Myocyte (in vitro differentiated cells): ENCODE measurements at regions not wholly inside any gene's neighbourhood (a gene's known extent, or its start where the extent isn't known, plus 50 kb on each side); places are given as distances from the start of the nearest gene placed in this dataset.

ENCODE experiments used
- DNase-seq: peaks from one replicate; pipeline ENCODE4 v3.0.0-alpha.2; 2012; ENCODE audit warnings: low read depth

DNA sequence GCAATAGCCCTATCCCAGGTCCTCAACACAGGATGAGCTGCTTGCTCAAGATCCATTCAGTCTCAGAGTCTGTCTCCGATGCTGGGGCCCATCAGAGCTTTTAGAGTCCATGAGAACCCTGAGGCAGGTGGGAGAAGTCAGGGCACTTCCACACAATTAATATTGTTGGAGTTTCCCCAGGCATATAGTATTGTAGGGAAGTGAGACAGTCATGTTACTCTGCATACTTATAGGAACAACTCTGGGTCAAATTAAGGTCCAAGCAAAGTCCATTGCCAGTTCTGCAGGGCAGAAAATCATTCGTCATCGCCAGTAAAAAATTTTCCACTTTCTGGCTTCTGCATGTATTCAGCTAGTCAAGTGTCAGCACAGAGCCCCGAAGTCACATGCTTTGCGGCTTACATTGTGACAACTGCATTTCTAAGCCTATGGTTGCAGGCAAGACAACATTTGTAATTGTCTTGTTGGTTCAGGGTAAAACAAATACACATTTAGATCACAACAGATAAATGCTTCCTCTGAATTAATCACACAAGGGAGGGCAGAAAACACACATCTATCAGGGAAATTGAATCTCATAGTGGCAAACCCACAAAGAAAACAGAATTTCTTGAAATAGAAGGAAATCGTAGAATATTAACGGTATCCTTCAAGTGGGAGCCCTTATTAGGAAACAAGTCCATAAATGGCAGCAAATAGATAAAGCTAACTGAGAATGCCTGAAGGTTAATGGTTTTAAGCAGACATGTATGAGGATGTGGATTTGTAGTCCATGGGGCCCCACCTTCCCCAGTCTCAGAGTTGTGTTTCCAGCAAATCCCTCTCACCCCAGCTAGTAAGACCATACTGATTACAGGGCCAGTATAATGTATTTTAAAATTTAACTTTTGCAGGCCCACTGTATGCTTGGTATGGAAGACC is 412.1 kb upstream of the RASGEF1B start:
- no peak for DNase-seq

DNA sequence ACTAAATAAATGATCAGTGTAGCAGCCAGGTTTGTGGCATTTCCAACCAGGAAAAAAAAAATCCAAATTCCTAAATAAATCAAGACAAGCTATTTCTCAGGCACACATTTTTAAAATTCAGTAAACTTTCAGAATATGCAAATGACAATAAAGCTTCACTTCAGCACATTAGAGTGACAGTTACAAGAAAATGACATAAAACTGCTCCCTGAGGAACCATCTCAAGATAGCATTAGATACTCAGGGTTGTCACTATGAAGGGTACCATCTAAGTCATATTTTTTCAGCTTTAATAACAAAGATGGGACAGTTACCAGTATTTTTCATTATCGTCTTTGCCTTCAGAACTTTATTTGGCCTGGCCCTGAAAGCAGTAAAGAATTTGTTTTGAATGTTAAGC is 411.3 kb upstream of the RASGEF1B start:
- no peak for DNase-seq

DNA sequence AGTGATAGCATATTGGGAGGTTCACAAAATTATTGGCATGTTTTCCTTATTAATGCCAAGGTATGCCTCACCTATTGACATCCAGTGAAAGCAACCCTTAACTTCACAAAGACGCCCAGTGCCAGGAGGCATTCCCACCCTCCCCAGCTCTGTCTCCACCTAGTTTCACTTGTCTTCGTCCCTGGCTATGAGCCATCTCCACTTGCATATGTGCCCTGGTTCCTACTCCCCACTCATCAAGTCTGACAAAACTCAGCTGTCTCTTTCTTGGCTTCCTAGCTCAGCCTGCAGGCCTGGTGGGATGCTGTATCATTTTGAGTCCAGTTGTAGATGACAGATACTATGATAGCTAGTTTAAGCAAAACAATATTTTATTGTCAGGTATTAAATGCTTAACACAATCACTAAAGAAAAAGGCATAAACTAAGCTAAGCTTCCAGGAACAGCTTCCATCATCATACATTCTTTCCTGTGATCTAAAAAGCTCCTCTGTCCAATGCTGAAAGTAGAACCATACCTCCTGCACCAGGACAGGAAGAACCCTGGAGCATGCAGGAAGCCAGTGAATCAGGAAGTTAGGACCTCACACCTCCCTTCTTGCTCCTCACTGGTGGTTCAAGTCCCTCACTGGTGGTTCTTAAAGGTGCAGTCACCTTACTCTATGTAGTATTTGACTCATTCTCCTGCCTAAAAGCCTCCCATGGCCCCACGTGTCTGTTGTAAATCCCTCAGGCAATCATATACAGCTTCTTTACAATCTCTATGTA is 410.3 kb upstream of the RASGEF1B start:
- DNase-seq, result no peak

DNA sequence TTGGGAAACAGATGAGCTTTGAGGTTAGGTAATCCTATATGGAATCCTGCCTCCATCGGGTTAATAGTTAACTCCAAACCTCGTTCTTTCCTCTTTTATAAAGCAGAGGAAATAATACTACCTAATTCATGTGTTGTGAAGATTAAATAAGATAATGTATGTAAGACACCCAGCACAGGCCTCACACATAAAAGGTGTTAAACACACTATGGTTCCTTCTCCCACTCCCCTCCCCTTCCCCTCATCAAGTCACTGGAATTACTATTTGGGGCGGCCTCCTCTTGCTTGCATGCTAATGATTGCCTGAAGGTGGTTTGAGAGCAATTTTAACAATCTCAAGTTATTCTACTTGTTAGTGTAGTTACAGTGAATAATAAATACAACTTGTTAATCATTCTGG is 404.4 kb upstream of the RASGEF1B start:
- DNase-seq, result no peak

DNA sequence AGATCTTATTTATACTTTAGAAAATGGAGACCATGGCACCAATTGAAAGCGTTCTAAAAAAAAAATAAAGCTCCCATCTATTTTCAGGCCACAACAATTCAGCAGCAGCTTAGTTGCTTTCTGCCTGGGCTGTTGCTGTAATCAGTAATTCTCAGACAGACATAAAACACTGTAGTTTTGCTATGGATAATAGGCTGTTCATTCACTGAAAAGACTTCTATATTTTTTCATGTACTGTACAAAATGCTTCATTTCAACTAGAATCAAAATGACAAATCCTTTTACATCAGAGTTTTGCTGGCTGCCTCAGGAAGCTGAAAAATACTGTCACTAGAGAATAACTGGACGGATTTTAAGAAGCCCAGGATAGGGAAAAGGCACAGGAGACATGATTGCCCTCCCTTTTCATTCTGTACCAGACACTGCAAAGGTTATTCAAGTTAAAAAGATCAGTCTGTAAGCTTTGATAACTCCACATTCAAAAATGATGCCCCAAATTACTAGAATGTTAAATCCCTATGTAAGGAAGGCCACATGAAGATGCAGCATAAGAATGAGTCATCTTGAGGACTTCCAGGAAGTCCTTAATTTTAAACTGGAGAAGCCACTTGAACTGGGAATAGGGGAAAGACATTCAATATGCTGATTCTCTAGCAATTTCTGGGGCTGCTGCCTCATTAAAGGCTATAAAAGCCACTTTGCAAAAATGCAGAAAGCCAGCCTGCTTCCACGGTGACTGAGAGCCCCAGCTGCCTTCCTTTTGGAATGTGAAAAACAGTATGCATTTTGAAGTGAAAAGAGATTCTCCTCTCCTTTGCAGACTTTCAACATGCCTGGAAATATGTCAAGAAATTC is 403.2 kb upstream of the RASGEF1B start:
- no peak for DNase-seq

DNA sequence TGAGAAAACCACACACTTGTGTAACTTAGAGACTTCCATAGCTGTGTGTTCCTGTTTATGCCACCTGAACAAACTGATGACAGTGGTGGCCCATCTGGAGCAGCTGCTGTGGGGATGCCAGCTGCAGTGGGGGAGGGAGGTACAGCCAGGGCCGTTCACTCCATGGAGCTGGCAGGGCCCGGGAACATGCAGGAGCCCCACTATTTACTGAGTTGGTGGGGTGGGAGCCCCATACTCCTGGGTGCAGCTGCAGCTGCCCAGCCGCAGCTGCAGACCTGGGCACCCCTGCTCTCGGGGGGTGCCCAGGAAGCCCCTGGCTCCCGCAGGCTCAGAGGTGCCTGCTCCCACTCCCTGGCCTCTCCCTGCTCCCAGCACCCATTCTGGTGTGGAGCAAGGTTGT is 398.6 kb upstream of the RASGEF1B start:
- DNase-seq, result no peak

DNA sequence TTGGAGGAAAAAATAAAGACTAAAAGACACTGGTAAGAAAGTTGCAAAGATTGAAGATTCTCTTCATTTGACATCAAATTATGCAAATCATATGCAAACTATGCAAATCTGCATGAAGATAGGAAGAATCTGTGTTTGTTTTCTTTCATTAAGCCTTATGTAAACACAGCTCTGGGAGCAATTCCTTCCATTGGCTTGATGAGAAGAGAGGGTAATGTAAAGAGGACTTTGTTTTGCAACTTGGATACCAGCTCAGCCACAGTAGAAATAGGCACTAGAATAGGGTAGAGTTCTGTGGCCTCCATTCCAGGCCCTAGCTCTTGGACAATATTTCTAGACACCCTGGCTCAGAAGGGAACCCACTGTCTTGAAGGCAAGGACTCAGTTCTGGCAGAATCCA is 388.4 kb upstream of the RASGEF1B start:
- no peak for DNase-seq

DNA sequence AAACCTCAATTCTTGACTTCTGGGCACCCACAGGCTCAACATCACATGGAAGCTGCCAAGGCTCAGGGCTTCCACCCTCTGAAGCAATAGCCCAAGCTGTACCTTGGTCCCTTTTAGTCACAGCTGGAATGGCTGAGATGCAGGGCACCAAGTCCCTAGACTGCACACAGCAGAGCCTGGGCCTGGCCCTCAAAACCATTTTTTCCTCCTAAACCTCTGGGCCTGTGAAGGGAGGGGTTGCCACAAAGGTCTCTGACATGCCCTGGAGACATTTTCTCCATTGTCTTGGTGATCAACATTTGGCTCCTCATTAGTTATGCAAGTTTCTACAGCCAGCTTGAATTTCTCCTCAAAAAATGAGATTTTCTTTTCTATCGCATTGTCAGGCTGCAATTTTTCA is 382.7 kb upstream of the RASGEF1B start:
- DNase-seq, result no peak

DNA sequence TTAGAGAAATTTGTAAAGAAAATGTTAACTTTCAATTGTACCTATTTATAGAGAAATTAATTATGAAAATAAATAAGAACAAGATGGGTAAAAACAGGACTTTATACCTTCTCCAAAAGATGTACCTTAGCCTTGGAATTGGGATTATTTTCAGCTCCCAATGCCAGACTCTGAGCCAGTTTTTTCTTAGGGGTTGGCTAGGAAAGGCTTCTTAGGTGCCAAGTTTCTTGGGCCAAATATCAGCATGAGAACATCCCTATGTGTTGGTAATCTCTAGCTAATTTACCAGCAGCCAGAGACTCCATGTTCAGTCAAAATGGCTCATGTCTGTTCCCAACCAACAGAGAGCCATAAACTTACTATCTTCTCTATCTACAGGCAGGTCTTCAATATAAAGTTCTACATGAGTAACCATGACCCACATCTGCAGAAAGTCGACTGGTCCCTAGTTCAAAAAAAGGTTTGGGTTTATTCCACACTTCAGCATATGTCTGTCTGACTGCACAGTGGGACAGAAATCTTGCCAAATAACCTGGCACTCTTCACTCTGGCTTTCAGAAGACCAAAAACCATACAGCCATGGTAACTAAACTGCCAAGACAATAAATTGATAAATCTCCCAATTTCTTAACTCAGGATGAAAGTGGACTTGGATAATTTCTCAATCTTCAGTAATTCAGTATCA is 380.5 kb upstream of the RASGEF1B start:
- no peak for DNase-seq

DNA sequence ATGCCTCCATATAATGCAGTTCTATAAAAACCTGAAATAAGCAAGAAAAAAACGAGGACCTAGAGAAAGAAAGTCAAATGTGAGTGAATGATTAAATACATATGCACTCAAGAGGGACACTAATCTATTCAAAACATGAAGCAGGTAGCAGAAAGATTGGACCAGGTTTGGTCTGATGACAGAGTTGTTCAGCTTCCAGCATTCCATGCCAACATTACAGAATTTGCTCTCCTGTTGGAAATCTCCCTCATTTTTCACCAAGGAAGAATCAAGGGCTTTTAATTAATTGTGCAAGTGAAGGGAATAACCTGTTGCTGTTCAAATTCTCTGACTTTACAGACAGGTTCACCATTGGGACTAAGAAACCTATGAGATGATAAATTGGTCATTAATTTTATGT is 379.0 kb upstream of the RASGEF1B start:
- DNase-seq, result no peak

DNA sequence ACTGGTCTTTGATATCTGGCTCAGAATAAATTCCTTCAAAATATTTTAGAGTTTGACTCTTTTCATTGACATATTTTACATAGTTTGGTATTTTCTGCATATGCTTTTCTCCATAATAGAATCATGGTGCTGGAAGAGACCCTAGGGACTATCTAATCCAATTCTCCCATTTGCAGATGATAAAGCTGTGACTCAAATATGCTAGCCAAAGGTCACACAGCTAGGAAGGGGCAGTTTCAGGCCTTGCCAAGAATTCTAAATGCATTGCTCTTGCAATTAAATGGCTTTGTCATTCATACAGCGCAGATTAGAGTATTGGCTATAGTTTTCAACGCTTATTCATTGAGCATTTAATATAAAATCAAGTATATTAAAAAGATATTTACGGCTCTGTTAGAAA is 374.1 kb upstream of the RASGEF1B start:
- DNase-seq, result no peak

DNA sequence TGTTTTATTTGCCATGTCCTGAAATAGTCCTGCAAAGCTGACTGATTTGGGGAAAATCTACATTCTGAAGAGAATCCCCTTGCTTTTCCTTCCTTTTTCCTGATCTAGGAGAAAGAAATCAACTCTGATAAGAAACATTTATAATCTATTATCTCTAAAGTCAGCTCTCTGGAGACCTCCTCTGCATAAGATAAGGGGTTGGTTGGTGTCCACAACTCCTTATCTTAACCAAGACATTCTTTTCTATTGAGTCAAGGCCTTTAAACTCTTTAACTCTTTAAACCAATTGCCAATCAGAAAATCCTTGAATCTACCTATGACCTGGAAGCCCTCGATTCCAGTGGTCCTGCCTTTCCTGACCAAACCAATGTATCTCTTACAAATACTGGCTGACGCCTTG is 373.6 kb upstream of the RASGEF1B start:
- no peak for DNase-seq

DNA sequence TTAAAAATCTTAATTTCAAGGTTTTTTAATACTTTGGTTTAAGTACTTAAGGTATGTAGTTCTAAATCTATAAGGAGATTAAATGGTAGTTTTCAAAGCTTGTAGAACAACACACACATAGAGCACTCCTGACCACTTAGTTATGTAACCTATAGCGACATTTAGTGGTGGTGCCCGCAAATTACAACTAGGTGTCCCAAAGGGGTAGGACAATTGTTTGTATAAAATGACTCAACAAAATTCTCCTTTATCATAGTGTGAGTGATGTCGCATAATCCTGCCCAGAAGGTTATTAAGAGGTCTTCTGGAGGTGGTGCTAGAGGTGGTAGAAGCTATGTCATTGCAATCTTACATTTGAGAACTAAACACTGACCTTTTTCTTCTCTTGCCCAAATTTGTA is 373.0 kb upstream of the RASGEF1B start:
- peak; percentile 52 for DNase-seq

DNA sequence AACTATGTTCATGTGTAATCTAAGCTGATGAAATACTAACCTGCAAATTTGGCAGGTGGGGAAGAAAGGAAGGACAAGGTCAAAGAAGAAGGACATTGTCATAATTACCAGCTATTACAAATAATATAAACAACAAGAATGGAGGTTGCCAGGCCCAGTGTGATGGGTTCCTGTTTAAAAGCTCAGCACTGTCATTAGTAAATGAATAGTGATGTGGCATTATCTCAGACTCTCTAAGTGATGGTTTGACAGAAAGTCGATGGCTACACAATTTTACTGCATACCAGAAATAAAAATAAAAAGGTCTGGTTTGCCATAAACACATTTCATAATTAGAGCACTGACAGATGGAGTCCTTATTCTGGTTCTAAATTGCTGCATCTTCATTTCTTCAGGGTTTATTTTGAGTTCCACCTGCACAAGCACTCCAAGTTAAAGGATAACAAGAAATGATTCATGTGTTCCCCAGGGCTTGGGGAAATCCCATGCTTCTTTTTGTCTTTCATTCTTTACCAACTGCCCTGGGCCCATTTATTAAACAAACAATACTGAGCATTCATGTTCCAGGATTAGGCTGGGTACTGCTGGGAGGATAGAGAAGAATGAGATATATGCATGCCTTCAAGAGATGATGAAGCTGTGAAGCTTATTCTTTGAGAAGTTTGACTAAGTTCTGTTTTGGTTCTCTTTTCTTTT is 367.8 kb upstream of the RASGEF1B start:
- DNase-seq, result no peak

DNA sequence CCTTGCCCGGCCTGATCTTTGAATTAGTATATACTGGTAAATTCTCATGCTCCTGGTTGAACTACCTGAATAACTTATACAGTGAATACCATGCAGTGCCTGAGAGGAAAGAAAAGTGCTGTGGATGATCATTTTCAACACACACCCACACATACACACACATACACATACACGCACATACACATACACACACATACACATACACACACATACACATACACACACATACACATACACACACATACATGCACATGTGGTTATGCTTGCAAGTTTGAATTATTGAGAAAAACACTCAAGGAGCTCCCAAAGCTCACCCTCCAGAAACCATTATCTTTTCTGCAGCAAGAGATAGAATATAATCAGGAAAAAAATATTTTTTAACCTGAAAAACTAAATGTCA is 366.9 kb upstream of the RASGEF1B start:
- no peak for DNase-seq

DNA sequence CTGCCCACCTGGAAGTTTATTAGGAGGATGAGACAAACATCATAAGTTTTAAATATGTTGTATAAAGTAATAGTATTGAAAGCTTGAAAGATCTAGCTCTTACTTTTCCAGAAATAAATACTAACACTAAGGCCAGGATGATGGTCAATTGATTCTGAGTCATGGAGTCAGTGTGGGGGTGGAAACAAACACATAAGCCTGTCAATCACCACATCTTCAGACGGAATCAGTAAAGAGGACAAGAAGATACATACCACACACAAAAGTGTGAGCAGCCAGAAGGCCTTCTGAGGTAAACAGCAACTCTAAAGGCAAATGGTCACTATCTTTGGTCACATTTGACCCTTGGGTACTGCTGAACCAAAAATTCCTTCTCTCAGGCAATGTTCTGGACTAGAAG is 365.0 kb upstream of the RASGEF1B start:
- DNase-seq, result no peak

DNA sequence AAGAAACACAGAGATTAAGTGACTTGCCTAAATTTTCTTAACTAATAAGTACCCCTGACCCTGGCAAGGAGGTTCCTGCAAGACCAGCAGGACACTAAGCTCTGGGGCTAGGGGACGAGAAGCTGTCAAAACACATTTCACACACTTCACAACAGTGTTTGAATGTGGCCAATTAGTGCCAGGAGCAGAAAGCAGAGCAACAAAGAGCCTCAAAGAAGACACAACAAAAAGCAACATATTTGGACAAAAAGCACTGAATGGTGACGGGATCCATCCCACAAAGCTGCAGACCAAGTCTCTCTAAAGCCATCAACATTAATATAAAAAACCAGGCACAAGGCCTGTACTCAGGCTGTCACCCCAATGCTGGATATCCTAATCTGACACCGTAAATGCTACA is 361.9 kb upstream of the RASGEF1B start:
- DNase-seq, result no peak

DNA sequence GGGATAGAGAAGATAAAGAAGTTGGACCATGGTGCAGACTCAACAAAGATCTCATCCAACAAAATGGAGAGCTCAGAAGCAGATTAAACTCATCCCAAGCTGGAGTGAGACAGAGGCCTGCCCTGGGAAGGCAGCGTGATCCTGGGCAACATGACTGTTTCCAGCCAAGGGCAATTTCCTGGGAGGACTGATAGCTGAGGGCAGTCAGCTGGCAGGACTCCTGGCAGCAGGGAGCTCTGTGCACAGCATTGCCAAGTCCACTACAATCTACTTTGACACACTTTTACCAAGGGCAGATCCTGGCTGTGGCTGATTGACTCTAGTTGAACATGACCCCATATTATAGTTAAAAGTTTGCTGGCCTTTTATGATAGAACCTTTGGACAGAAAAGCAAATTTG is 357.3 kb upstream of the RASGEF1B start:
- DNase-seq, result no peak

DNA sequence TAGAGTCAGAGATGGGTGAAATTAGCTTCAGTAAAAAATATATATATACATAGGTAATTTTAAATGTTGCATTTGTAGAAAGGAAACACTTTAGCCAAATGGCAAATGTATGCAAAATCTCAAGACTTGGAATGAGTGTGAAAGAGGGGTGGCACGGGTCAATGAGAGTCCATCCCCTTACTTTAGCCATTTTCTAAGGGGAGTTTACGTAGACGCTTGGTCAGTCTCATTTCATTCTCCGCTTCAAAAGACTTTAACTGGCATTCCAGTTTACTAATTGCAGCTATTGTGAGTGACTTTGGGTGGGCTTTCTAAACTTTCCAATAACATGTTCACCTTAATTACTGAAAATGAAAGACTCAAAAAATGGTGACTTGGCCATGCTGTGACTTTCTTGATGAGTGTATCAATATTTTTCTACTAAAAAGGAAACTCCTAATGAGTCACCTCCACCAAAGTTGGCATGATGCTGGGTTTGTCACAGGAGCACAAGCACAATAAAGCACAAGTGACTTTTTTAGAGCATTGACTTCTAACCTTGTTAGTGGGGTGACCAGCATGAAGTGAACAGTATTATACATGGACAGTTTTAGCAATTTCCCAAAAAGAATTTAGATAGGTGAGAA is 356.0 kb upstream of the RASGEF1B start:
- no peak for DNase-seq

DNA sequence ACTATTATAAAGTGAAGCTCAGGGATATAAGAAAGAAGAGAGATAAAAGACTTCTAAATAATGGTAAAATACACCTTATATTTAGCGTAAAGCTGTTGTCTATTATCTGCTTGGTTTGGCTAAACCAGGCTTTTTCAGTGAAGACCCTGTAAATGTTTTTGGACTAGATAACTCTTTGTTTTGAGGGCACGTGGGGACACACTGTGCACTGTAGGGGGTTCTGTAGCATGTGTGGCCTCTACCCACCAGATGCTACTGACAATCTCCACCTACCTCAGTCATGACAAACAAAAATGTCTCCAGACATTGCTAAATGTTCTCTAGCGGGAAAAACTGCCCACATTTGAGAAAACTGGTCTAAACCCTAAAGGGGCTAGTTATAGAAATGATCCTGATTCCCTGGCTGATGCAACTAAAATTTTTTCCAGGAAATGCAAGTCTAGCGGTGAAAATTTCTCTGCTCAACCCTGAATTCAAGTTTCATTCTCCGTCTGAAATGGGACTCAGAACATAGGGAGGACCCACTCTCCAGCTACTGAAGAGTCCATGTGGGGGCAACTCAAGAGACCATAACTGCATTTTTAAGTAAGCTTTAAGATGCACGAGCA is 355.2 kb upstream of the RASGEF1B start:
- DNase-seq, result no peak
